BJ (cell line): ENCODE measurements at regions not wholly inside any gene's neighbourhood (a gene's known extent, or its start where the extent isn't known, plus 50 kb on each side); places are given as distances from the start of the nearest gene placed in this dataset.

ENCODE experiments used
- CTCF ChIA-PET: fragments of 350-600 bp; formaldehyde crosslinking; extraction: SDS; loops from one replicate; lab custom pipeline; 2021; ENCODE audit warnings: antibody characterized with exemption, inconsistent platforms; lab: Yijun Ruan, JAX
- POLR2A ChIA-PET: fragments of 300-600 bp; sonication (Branson Sonifier 250); formaldehyde crosslinking; extraction: SDS; loops from one replicate; lab custom pipeline; 2021; ENCODE audit warnings: antibody characterized with exemption; lab: Charles Lee
- DNase-seq: peaks from one replicate; pipeline ENCODE4 v3.0.0-alpha.2; 2011; ENCODE audit warnings: low read depth
- H3K27me3 ChIP-seq: 2 replicates; pipeline ENCODE4 v1.6.0; 2011; ENCODE audit warnings: low read length; ENCODE audit not compliant: control insufficient read depth, insufficient read depth
- H3K36me3 ChIP-seq: 2 replicates; pipeline ENCODE4 v1.5.1; 2011; ENCODE audit warnings: low read length; ENCODE audit not compliant: control insufficient read depth, insufficient read depth
- H3K4me3 ChIP-seq: 2 replicates; pipeline ENCODE4 v1.5.1; 2011; ENCODE audit warnings: low read depth, mild to moderate bottlenecking, control low read depth, low read length
- TF ChIP-seq, protein P1 (sequence below): IDR thresholded peaks from 2 replicates; pipeline ENCODE4 v1.5.1; 2011; ENCODE audit warnings: low read depth, mild to moderate bottlenecking, control low read depth, inconsistent platforms, low read length, moderate library complexity; ENCODE audit not compliant: insufficient read depth

DNA sequence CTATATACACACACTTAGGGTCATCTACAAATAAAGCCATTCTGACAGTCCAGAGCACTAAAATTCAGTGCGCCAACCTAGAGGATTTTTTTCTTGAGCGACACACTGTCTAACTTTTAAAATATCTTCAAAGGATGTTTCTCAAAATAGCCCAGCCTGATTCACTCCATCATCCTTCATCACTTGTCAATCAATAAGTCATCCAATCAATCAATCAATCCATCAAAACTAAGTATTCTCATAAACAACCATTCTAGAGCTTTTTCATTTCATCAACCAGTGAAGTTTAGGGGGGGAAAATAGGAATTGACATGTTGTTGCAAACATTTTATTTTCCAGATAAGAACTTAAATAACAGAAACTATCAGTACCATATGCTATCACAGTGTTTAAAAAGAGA lies 183.2 kb downstream of the HDGFL1 start:
- no peaks in the 10 kb centered on the region for H3K27me3 ChIP-seq
- no peak for DNase-seq
- H3K36me3 ChIP-seq = no peaks in the 10 kb centered on the region
- no peak overlapping the region for H3K4me3 ChIP-seq
- ChIA-PET CTCF (no interaction called here), POLR2A (no interaction called here)
- TF ChIP-seq, protein P1, sequence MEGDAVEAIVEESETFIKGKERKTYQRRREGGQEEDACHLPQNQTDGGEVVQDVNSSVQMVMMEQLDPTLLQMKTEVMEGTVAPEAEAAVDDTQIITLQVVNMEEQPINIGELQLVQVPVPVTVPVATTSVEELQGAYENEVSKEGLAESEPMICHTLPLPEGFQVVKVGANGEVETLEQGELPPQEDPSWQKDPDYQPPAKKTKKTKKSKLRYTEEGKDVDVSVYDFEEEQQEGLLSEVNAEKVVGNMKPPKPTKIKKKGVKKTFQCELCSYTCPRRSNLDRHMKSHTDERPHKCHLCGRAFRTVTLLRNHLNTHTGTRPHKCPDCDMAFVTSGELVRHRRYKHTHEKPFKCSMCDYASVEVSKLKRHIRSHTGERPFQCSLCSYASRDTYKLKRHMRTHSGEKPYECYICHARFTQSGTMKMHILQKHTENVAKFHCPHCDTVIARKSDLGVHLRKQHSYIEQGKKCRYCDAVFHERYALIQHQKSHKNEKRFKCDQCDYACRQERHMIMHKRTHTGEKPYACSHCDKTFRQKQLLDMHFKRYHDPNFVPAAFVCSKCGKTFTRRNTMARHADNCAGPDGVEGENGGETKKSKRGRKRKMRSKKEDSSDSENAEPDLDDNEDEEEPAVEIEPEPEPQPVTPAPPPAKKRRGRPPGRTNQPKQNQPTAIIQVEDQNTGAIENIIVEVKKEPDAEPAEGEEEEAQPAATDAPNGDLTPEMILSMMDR = no peak

DNA sequence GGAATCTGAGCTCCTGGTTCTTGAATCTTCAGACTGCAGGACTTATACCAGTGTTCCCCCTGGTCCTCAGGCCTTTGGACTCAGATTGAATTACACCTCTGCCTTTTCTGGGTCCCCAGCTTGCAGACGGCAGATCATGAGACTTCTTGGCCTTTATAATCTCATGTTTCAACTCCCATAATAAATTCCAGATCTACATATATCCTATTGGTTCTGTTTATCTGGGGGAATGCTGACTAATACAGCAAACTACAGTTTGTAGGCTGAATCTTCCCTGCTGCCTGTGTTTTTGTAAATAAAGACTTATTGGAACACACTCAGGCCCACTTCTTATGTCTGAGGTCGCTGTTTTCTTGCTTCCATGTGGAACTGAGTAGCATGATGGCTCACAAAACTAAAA lies 184.7 kb downstream of the HDGFL1 start:
- ChIA-PET CTCF (no interaction called here), POLR2A (no interaction called here)
- Histone ChIP-seq H3K27me3 (no peaks in the 10 kb centered on the region), H3K36me3 (no peaks in the 10 kb centered on the region), H3K4me3 (no peak overlapping the region)
- TF ChIP-seq, protein P1 = no peak
- no peak for DNase-seq

DNA sequence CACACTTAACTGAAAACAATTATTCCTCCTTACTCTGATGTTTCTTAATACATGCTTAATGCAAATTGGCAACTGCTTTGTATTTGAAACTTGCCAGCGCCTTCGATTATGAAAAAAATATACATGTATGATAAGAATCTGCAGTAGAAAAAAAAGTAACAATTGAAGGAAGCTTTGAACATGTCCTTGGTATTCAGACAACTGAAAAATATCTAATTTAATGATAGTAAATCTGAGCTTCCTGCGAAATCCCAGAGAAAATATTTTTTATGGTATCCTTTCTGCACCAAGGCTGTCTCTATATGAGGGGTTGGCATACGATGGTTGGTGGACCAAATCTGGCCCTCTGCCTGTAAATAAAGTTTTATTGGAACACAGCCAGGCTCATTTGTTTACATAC lies 186.2 kb downstream of the HDGFL1 start:
- Histone ChIP-seq H3K4me3 (no peak overlapping the region), H3K36me3 (no peaks in the 10 kb centered on the region), H3K27me3 (no peaks in the 10 kb centered on the region)
- ChIA-PET POLR2A (no interaction called here), CTCF (no interaction called here)
- TF ChIP-seq, protein P1 = no peak
- no peak for DNase-seq

DNA sequence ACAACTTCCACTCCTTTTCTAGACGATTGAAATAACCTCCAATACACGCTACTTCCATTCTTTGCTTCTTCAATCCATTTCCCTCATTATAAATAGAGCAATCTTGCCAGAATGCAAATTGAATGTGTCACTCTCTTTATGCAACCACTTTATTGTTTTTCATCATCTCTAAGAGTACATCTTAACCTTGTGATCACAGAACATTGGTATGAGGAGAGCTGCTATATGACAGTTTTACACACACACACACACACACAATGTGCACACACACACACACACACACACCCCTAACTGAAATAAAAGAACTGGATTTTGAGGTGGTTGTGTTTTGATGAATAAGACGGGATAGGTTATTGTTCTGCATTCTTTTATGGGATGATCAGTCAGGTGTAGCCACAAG lies 187.0 kb downstream of the HDGFL1 start:
- H3K36me3 ChIP-seq = no peaks in the 10 kb centered on the region
- peak; percentile 20 for DNase-seq
- ChIA-PET POLR2A (no interaction called here), CTCF (no interaction called here)
- TF ChIP-seq, protein P1 = no peak
- no peak overlapping the region for H3K4me3 ChIP-seq
- H3K27me3 ChIP-seq = no peaks in the 10 kb centered on the region

DNA sequence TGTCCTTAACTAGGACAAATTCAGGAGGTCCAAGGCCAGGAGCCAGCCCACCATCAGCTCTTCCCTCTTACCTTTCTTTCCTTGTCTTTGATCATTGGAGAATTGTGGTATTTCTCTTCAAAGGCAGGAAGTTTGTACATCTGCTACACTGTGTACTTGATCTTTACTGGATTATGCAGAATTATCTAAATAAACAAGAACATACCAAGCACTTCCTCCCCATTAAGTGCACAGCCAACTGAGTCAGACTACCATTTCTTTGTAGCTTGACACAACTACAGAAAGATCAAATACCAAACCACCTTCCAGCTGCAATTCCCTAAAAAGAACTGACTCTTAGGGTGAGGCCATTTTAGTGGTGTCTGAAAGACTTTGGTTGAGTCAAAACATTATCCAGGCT lies 195.1 kb downstream of the HDGFL1 start:
- ChIA-PET CTCF (interaction anchor here (1.1 to 1.2 kb wide), 2 partner anchors 8 to 25 kb away, joined by 3 to 4 read pairs; no protein-coding TSS in a partner anchor), POLR2A (no interaction called here)
- no peaks in the 10 kb centered on the region for H3K27me3 ChIP-seq
- H3K4me3 ChIP-seq = no peak overlapping the region
- H3K36me3 ChIP-seq = no peaks in the 10 kb centered on the region
- TF ChIP-seq, protein P1 = no peak
- DNase-seq = no peak
